Cerebellar cortex (tissue), 1 donor: ENCODE measurements at regions not wholly inside any gene's neighbourhood (a gene's known extent, or its start where the extent isn't known, plus 50 kb on each side); places are given as distances from the start of the nearest gene placed in this dataset.

Experiments used
- DNase-seq: peaks from one replicate; pipeline ENCODE4 v3.0.0-alpha.2; 2015; ENCODE audit warnings: low spot score

DNA sequence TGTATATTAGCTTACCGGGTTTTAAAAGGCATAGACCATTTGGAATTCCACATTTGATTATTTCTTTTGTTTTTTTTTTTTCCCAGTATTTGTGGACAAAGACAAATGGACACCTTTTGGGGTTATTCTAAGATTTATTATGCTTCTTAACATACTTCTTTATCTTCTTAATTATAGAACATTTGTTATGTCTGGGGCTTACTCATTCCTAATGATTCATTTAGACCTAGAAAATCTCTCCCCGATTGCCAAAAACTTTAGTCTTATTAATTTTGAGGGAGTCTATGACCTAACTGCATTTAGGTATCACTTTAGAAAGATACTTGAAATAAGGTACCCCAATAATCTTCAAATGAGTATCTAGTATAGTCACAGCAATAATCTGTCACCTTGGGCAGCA is 170.7 kb upstream of the PREP start:
- DNase-seq: no peak

DNA sequence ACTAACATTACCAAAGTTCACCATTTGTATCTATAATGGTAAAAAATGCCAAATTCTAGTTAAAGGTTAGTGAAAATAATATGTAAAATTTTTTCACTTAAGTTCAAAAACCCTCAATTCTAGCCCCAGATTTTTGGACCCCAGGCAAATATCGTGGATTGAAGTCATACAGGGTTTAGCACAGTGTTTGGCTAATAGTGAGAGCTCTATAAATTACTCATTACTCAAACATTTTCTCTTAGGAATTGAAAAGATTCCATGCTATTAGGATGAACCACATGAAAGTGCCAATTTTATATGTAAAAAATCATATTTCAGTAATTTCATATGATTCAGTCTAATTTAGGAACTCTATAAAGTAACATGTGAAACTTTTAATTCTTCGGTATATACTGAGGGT is 170.3 kb upstream of the PREP start:
- no peak for DNase-seq

DNA sequence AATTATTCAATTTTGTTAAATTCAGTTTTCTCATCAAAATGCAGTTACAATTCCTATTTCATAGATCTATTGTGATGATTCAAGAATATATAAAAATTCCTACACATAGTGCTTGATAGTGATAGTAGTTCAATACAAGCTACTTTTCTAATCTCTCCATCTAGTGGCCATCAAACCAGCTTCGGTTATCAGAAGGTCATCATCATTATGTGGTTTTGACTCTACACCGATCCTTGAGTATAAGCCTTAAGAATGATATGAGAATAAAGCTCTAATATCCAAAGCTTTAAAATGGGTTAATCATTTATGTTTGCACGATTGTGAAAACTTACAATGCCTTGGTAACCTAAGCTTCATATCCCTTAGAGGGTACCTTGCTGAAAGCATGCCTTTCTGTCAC is 167.5 kb upstream of the PREP start:
- no peak for DNase-seq

- no peak for DNase-seq
Observed at GRCh38 chr6:105569706-105570105, 166.8 kb upstream of the PREP start.

GRCh38 chr6:105568751-105569150 is 165.9 kb upstream of the PREP start:
- DNase-seq: no peak

- DNase-seq: no peak
Observed at GRCh38 chr6:105568142-105568541, 165.3 kb upstream of the PREP start.

DNA sequence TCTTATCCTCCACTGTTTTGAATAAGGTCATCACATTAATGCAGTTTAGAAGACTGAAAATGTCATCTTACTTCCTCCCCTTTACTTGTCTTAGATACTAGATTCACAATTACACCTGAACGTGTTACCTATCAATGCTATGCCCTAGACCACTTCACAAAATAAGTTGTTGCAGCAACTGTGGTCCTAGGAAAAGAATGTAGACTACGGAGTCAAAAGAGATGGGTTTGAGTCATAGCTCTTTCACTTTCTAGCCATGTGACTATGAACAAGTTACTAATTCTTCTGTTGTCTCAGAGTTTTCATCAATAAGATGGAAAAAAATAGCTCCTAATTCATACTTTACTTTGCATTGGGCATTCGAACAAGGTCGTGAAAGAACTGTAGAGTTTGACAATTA is 164.3 kb upstream of the PREP start:
- no peak for DNase-seq

GRCh38 chr6:105566503-105566902 is 163.6 kb upstream of the PREP start:
- DNase-seq: no peak

GRCh38 chr6:105564121-105564902 is 161.4 kb upstream of the PREP start:
- no peak for DNase-seq

GRCh38 chr6:105562027-105562426 is 159.1 kb upstream of the PREP start:
- no peak for DNase-seq

DNA sequence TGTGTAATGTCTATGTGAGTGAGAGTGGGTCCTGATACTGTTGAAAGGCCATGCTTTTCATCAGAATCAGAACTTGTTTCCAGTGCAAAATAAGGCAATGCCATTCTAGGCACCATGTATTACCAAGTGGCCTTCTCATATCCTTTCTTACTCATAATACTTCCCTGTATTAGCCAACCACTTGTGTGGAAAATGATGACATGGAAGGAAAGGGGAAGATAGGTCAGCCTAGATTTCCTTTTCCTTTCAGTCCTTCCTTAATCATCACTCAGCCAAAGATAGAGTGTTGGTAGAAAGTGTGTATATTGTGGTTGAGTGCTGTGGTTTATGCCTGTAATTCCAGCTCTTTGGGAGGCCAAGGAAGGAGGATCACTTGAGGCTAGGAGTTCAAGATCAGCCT is 158.6 kb upstream of the PREP start:
- no peak for DNase-seq

- no peak for DNase-seq
Observed at GRCh38 chr6:105560611-105561066, 157.8 kb upstream of the PREP start.

- DNase-seq: no peak
Observed at GRCh38 chr6:105557291-105557690, 154.4 kb upstream of the PREP start.

DNA sequence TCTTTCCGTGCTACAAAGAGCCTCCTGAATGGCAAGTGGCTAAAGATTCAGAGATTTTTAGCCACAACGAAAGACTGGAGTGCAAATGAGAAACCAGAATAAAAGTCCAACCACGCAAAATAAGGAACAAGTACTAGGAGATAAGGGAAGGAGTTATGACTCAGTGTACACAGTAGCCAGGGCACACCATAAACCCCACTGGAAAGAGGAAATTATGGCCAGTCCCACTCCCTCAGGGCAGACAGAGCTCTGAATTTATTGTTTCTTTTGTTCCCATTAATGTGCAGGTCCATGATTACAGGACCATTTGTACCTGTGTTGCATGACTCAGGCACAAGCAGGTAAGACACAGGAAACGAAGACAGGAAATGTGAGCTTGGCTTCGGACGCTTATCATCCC is 150.3 kb upstream of the PREP start:
- no peak for DNase-seq

DNA sequence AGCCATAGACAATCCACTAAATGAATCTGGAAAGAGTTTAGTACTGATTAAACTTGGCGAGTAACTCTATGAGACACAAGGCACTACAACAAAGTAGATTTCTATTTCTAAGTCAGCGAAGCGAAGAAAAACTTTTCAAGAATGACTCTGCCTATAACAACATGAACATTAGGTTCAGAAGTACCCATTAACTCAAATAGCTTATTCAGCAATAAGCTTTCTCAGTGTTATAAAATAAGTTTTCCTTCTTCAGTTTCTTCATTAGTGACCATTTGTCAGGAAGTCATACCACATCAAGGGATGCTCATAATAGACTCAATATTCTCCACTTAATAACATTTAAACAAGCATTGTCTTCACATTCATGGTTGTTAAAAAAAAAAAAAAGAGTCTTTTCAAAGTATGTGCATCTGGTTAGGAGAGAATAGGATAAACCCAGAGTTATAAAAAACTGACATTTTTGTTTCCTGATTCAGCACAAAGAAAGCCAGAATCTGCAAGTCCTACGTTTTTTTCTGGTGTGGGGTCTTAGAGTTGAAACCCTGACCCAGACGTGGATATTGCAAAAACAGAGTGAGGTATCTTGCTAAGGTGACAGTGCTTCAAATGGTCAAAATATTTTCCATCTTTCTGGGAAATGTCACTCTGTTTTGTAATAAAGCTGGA is 148.2 kb upstream of the PREP start:
- DNase-seq: no peak

GRCh38 chr6:105546754-105547153 is 143.9 kb upstream of the PREP start:
- no peak for DNase-seq

DNA sequence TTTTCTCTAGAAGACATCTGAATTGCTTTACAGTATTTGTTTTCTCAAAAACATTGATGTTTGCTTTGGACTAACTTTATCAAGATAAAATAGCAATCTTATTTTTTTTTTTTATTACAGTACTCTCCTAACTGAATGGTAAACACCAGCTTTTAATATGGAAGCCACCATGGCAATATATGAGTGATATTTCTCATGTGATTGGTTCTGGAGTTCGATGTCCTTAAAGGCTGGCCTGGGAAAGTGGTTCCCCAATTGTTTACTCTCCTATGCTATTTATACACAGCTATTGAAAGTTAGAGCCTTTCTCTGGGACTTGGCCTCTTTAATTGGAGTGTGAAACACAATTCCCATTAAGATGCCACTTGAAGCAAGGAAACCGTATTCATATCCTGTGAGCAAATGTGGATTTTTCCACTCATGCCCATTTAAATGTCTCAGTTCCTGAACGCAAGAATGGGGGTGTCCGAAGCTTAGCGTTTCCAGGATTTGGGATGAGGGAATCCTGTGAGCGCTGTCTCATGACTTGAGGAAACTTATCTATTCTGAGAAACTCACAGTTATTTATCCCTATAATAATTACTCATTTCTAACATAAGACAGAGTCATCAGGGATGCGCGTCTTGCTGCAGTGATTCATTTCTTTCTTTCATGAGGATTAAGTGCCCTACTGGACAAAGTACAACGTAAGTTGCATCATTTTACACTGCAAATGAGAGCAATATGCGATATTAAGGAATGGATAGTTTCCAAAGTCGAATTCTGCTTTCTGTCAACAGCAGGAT is 143.3 kb upstream of the PREP start:
- DNase-seq: no peak

DNA sequence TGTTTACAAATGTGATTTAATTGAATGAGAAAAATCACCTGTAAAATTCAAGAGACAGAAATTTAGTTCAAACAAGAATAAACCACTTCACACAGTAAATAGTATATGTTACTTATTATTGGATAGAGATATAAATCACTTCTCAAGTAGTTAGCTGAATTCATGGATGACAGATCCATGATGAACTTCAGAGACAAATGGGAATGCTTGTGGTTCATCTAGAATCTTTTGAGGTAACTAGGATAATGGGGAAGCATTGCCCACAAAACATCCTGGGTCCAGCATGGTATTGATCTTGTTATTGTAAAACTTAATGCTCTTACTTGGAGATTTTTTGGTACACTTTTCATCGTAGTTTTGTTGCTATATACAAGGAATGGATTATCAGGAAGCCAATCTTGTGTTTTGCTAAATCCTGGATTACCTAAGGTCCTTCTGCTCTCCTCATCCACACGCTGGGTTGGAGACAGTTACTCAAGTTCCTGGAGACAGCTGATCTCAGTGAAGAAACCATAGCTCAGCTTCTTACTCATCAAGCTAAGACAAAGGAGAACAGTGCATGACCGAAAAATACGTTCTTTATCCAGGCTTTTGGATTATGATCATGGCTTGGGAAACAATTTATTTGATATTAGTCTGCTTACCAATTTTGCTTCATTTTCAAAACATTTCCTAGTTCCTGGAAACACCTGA is 142.5 kb upstream of the PREP start:
- DNase-seq: no peak

DNA sequence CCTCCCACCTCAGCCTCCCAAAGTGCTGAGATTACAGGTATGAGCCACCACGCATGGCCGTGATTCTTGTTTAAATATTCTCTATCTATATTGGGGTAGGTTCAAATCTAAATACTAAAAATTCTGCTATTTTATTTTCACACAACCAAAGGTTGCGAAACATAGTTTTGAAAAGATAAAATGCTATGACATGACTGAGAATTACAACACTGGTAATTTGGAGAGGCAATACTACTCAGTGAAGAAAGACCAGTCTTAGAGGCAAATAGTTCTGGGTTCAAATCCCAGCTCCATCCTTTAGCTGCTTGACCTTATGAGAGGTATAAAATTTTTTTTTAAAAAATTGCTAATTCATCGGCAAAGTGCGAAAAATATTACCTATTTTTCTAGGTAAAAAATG is 137.0 kb upstream of the PREP start:
- no peak for DNase-seq

- DNase-seq: no peak
Observed at GRCh38 chr6:105537981-105538578, 135.2 kb upstream of the PREP start.

DNA sequence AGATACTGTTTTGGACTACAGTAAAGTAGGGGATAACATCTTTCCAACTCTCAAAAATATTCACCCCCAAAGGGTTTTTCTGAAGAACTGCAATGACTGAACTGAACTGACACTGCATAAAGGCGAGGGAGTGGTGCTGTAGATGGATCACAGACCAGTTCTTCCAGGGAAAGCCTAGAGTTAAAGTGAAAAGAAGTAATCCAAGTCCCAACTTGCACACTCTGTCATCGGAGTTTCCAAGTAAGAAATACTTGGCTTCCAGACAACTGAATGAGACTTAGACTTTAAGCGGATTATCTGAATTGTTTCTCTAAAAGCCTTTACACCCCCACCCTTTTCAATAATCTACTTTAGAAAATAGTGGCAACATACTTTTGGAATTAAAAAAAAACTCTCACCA is 134.1 kb upstream of the PREP start:
- DNase-seq: no peak

- DNase-seq: no peak
Observed at GRCh38 chr6:105533301-105533700, 130.4 kb upstream of the PREP start.
